ENCODE measurements at regions not wholly inside any gene's neighbourhood (a gene's known extent, or its start where the extent isn't known, plus 50 kb on each side); places are given as distances from the start of the nearest gene placed in this dataset.
"Not testable (repeated sequence)": the region's sequence is repeated elsewhere in the genome, so short reads cannot be mapped to it uniquely, and the experiment has no call there.

GRCh38 chr2:7866825-7867224 lies 815.0 kb upstream of the ID2 start:
- peak; percentile 25 to 48 for DNase-seq

DNA sequence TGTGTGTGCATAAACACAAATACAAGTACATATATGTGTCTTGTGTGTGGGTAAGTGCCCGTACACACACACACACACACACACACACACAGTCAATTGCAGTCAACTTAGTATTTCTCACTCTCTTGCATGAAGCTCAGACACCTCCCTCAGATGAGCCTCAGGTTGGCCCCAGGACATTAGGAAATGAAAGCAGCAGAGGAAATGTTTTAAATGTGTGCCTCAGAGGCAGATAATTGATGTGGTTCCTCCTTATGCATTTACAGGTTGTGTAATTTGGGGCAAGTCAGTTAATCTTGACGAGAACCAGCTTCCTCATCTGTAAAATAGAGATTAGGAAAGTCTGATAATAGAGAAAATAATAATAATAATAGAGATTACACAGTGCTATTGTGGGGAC lies 814.0 kb upstream of the ID2 start:
- DNase-seq = peak; percentile 97

- DNase-seq = no peak
Observed at GRCh38 chr2:7868836-7869235, 813.0 kb upstream of the ID2 start.

DNA sequence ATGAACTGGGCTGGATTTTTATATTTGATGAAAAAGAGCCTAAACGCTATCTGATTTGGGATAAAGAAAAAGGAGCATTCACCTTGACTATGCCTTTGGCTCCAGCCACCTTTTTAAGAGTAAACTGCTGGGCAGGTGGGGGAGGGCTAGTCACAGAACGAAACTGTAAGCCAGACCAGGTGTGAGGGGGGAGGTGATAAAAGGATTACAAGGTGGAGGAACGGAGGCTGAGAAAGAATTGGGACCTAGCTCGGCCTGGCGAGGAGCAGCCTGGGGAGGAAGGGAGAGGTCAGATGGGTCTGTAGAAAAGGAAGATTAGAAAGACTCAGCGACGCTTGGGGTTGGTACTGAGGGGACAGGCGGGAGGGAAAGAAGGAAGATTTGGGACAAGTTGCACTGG lies 805.4 kb upstream of the ID2 start:
- not testable (repeated sequence) for DNase-seq

DNA sequence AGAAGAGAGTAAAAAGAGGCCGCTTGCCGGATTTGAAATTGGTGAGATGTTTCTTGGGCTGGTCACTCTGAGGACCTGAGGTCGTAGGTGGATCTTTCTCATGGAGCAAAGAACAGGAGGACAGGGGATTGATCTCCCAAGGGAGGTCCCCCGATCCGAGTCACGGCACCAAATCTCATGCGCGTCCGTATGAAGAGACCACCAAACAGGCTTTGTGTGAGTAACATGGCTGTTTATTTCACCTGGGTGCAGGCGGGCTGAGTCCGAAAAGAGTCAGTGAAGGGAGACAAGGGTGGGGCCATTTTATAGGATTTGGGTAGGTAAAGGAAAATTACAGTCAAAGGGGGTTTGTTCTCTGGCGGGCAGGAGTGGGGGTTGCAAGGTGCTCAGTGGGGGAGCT lies 803.6 kb upstream of the ID2 start:
- DNase-seq = not testable (repeated sequence)

- no peak for DNase-seq
Observed at GRCh38 chr2:7878786-7879482, 802.9 kb upstream of the ID2 start.

- no peak for DNase-seq
Observed at GRCh38 chr2:7879483-7879835, 802.4 kb upstream of the ID2 start.

GRCh38 chr2:7880126-7880525 lies 801.7 kb upstream of the ID2 start:
- DNase-seq = no peak

GRCh38 chr2:7880566-7880965 lies 801.3 kb upstream of the ID2 start:
- no peak for DNase-seq

DNA sequence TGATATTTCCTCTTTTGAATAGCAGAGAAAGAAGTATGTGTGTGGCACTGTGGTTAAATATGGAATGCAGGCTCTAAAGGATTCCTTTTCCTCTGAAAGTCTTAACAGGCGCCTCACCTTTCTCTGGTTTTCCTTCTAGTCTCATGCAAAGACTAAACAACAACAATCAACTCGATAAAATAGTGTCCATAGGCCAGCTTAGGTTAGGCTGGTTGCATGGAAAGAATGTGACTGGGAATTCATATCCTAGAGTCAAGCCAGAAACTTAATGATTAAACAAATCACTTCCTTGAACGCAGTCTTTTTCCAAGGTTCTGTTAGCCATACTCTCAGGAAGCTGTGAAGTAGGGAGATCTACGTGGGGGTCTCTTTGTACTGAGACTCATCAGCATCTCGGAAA lies 800.8 kb upstream of the ID2 start:
- no peak for DNase-seq

GRCh38 chr2:7881466-7881865 lies 800.4 kb upstream of the ID2 start:
- no peak for DNase-seq

DNA sequence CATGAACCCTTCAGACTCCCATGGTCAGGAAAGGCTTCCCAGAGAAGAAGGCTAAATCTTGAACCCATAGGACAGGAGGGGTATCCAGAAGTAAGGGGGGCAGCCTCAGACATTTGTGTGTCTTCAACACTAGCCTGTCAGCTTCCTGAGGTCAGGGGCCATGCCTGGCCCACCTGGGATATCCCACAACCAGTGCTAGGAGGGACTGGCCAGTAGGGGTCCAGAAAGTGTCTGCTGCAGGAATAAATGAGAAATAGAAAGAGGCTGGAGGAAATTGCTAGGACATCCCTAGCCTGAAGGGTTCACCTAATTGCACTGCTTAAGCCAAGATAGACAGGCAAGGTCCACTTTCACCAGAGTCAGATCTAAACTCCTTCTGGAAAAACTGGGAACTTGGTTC lies 799.6 kb upstream of the ID2 start:
- no peak for DNase-seq

- peak in 1 of 2 experiments; percentile 14 for DNase-seq
Observed at GRCh38 chr2:7884338-7884737, 797.5 kb upstream of the ID2 start.

DNA sequence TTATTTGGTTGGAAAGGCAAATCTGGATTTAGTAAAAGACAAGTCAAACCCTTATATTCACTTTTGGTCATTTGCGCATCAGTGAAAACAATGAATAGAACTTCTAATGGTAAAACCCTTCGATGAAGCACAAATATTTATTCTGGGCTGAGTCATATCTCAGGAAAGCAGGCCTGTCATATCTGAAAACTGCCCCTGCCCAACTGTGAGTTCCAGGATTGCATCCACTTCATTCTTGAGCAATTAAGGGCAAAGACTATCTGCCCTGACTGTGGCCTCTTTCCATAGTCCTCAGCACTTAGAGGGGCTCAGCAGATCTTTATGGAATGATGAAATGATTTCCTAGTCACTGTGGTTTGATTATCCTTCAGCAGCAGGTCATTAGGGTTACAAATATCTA lies 795.2 kb upstream of the ID2 start:
- DNase-seq = no peak

DNA sequence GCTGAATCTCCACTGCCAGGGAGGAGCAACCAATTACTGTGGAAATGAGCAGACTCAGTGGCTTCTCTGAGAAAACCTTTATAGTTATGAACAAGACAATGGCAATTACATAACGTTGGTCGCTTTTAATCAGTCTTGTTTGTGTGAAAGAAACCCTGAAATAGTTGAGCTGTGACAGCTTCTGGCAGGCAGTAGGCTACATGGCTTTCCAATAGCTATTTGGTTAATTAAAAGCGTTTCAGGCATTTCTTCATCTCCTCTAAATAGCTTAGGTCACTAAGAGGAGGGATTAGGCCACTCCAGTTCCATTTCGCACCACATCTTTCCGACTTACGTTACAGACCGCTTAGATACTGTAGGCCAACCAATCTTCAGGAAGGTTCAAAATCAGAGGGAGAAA lies 794.4 kb upstream of the ID2 start:
- no peak for DNase-seq

DNA sequence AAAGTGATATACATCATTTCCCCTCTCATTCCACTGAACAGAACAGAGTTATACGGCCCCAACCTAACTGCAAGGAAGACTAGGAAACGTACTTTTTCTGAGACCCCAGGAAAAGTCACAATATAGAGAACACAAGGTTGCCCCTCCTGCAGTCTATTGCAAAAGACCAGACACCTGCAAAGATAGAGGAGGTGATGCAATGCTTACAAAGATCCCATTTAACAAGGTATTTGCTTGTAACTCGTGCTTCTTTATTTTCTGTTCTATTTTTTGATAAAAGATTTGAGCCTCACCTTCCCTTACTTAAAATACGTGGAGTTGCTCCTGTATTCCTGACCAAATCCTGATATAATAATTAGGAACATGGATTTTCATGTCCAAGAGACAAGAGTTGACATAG lies 793.0 kb upstream of the ID2 start:
- DNase-seq = no peak

GRCh38 chr2:7891312-7891711 lies 790.5 kb upstream of the ID2 start:
- DNase-seq = no peak

DNA sequence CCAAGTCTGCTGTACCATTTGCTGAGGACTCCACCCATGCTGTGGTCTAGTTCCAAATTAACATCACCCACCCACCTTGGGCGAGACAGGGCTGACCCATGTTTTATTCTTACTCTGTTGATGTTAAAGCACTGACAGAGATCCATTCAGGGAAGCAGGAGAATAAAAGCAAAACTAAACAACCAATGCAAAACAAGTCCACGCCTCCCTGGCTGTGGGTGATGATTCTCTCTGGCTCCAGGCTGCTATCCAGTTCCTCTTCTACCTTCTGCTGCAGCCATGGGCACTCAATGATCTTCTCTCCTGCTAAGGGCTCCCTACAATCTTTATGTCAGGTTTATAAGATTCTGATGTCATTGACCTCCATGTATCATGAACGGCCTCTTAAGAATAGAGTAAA lies 786.6 kb upstream of the ID2 start:
- DNase-seq = peak in 1 of 2 experiments; percentile 5

GRCh38 chr2:7896940-7897487 lies 784.8 kb upstream of the ID2 start:
- DNase-seq = peak; percentile 46 to 48

DNA sequence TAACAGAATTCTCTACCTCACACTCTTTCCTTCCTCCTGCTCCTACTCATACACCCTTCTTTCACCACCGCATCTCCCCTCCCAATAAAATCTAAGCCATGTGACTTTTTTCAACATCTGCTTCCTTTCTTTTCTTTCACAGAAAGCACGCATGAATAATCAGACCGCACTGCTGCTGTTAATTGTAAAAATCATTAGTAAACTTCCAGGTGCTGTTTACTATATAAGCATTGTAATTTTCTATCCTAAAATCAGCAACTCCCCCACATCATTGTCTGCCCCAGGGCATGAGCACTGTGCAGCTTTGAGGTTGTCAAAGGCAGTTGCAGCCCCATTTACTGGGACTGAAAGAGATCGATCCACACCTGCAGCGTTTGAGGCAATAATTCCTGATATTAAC lies 782.6 kb upstream of the ID2 start:
- DNase-seq = peak; percentile 64 to 72

GRCh38 chr2:7899923-7900322 lies 781.9 kb upstream of the ID2 start:
- DNase-seq = peak; percentile 59 to 64

GRCh38 chr2:7900593-7900992 lies 781.3 kb upstream of the ID2 start:
- DNase-seq = peak; percentile 48 to 50

DNA sequence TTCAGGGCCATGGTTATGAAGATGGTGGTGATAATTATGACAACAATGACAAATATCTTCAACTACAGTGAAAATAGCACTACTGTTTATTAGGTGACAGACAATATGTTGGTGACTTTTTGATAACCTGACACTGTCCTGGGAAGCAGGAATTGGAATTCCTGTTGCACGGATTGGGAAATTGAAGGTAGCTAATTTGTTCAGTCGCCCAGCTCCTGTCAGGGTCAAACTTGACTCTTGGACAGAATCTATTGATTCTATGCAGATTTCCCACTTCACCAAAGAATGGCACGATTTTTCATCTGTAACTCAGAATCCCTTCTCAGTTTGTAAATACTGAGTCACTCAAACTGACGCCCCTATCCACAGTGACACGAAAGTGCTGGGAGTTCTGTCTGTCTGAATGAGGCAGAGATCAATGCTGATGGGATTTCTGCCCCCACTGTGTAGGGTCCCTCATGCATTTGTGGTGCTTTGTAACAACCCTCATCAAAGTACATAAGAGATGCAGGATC lies 779.5 kb upstream of the ID2 start:
- DNase-seq = no peak

- DNase-seq = no peak
Observed at GRCh38 chr2:7904319-7904718, 777.5 kb upstream of the ID2 start.

DNA sequence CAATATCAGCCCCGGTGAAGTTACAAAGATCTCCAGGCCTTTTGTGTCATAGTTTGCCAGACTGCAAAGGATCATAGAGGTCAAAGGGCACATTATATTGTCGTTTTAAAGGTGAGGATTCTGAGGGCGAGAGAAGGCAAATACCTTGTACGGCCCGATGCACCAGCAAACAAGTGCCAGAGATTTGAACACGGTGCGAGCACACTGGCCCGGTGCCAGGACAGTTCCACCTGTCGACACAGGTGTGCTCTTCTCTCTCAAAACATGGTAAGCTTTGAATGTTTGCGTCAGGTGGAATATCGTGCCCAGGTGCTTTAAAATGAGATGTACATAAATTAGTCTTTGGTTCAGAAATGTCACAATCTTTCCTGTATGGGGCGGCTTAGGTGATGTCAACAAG lies 776.1 kb upstream of the ID2 start:
- DNase-seq = no peak
